WTC11 (cell line): ENCODE measurements at regions not wholly inside any gene's neighbourhood (a gene's known extent, or its start where the extent isn't known, plus 50 kb on each side); places are given as distances from the start of the nearest gene placed in this dataset.

Source experiments
- ESRRA ChIP-seq: sonication (generic); formaldehyde crosslinking; IDR thresholded peaks from 2 replicates; pipeline ENCODE4 v1.8.1; 2022; ENCODE audit warnings: mild to moderate bottlenecking, missing genetic modification reagents, borderline replicate concordance
- ETV6 ChIP-seq: sonication (generic); formaldehyde crosslinking; IDR thresholded peaks from 2 replicates; pipeline ENCODE4 v1.8.1; 2022; ENCODE audit warnings: mild to moderate bottlenecking, missing genetic modification reagents
- KAT7 ChIP-seq: sonication (generic); formaldehyde crosslinking; IDR thresholded peaks from 2 replicates; pipeline ENCODE4 v1.8.1; 2023; ENCODE audit warnings: missing genetic modification reagents, mild to moderate bottlenecking, borderline replicate concordance
- MYBL2 ChIP-seq: sonication (generic); formaldehyde crosslinking; IDR thresholded peaks from 2 replicates; pipeline ENCODE4 v1.8.1; 2023; ENCODE audit warnings: mild to moderate bottlenecking, moderate library complexity, missing genetic modification reagents
- SP1 ChIP-seq: sonication (generic); formaldehyde crosslinking; conservative IDR thresholded peaks from 2 replicates; pipeline ENCODE4 v1.8.1; 2022; ENCODE audit warnings: missing genetic modification reagents
- TF ChIP-seq, protein P1 (sequence below): fragments of 200-600 bp; IDR thresholded peaks from 2 replicates; pipeline ENCODE4 v1.8.0; 2022; ENCODE audit warnings: antibody characterized with exemption
- TF ChIP-seq, protein P2 (sequence below): sonication (generic); formaldehyde crosslinking; IDR thresholded peaks from 2 replicates; pipeline ENCODE4 v1.8.1; 2023; ENCODE audit warnings: mild to moderate bottlenecking, moderate library complexity, missing genetic modification reagents
- TF ChIP-seq, protein P3 (sequence below): sonication (generic); formaldehyde crosslinking; IDR thresholded peaks from 2 replicates; pipeline ENCODE4 v1.8.0; 2022; ENCODE audit warnings: mild to moderate bottlenecking, missing genetic modification reagents
- TF ChIP-seq, protein P4 (sequence below): sonication (generic); formaldehyde crosslinking; conservative IDR thresholded peaks from 2 replicates; pipeline ENCODE4 v1.8.1; 2022; ENCODE audit warnings: mild to moderate bottlenecking, missing genetic modification reagents
- TF ChIP-seq, protein P5 (sequence below): sonication (generic); formaldehyde crosslinking; IDR thresholded peaks from 2 replicates; pipeline ENCODE4 v1.8.1; 2023; ENCODE audit warnings: mild to moderate bottlenecking, missing genetic modification reagents, moderate library complexity
- TF ChIP-seq, protein P6 (sequence below): sonication (generic); formaldehyde crosslinking; IDR thresholded peaks from 2 replicates; pipeline ENCODE4 v1.8.1; 2022; ENCODE audit warnings: mild to moderate bottlenecking, missing genetic modification reagents, moderate library complexity, borderline replicate concordance

DNA sequence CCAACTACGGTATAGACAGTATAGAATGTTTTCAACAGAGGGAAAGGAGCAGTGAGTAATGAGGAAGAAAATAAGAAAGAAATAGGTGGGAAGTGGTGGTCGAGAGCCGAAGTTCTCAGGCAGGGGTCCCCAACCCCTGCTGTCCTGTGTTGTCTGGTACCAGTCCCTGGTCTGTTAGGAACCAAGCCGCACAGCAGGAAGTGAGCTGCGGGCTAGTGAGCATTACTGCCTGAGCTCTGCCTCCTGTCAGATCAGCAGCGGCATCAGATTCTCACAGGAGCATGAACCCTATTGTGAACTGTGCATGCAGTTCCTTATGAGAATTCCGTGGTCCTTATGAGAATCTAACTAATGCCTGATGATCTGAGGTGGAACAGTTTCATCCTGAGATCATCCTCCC lies 107.3 kb upstream of the PTPRR start:
- TF ChIP-seq, protein P1, sequence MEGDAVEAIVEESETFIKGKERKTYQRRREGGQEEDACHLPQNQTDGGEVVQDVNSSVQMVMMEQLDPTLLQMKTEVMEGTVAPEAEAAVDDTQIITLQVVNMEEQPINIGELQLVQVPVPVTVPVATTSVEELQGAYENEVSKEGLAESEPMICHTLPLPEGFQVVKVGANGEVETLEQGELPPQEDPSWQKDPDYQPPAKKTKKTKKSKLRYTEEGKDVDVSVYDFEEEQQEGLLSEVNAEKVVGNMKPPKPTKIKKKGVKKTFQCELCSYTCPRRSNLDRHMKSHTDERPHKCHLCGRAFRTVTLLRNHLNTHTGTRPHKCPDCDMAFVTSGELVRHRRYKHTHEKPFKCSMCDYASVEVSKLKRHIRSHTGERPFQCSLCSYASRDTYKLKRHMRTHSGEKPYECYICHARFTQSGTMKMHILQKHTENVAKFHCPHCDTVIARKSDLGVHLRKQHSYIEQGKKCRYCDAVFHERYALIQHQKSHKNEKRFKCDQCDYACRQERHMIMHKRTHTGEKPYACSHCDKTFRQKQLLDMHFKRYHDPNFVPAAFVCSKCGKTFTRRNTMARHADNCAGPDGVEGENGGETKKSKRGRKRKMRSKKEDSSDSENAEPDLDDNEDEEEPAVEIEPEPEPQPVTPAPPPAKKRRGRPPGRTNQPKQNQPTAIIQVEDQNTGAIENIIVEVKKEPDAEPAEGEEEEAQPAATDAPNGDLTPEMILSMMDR, result no peak
- TF ChIP-seq, protein P2, sequence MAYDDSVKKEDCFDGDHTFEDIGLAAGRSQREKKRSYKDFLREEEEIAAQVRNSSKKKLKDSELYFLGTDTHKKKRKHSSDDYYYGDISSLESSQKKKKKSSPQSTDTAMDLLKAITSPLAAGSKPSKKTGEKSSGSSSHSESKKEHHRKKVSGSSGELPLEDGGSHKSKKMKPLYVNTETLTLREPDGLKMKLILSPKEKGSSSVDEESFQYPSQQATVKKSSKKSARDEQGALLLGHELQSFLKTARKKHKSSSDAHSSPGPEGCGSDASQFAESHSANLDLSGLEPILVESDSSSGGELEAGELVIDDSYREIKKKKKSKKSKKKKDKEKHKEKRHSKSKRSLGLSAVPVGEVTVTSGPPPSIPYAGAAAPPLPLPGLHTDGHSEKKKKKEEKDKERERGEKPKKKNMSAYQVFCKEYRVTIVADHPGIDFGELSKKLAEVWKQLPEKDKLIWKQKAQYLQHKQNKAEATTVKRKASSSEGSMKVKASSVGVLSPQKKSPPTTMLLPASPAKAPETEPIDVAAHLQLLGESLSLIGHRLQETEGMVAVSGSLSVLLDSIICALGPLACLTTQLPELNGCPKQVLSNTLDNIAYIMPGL (CRISPR knock-in tag), result no peak
- TF ChIP-seq, protein P3, sequence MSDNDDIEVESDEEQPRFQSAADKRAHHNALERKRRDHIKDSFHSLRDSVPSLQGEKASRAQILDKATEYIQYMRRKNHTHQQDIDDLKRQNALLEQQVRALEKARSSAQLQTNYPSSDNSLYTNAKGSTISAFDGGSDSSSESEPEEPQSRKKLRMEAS, result no peak
- TF ChIP-seq, protein P4, sequence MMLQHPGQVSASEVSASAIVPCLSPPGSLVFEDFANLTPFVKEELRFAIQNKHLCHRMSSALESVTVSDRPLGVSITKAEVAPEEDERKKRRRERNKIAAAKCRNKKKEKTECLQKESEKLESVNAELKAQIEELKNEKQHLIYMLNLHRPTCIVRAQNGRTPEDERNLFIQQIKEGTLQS (CRISPR knock-in tag), result no peak
- TF ChIP-seq MYBL2 (CRISPR knock-in tag) (no peak), ESRRA (CRISPR knock-in tag) (no peak), KAT7 (CRISPR knock-in tag) (no peak), SP1 (CRISPR knock-in tag) (no peak), ETV6 (no peak)
- TF ChIP-seq, protein P5, sequence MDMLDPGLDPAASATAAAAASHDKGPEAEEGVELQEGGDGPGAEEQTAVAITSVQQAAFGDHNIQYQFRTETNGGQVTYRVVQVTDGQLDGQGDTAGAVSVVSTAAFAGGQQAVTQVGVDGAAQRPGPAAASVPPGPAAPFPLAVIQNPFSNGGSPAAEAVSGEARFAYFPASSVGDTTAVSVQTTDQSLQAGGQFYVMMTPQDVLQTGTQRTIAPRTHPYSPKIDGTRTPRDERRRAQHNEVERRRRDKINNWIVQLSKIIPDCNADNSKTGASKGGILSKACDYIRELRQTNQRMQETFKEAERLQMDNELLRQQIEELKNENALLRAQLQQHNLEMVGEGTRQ (CRISPR knock-in tag), result no peak
- TF ChIP-seq, protein P6, sequence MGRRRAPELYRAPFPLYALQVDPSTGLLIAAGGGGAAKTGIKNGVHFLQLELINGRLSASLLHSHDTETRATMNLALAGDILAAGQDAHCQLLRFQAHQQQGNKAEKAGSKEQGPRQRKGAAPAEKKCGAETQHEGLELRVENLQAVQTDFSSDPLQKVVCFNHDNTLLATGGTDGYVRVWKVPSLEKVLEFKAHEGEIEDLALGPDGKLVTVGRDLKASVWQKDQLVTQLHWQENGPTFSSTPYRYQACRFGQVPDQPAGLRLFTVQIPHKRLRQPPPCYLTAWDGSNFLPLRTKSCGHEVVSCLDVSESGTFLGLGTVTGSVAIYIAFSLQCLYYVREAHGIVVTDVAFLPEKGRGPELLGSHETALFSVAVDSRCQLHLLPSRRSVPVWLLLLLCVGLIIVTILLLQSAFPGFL (CRISPR knock-in tag), result no peak
